GM19463 (cell line): ENCODE measurements at regions not wholly inside any gene's neighbourhood (a gene's known extent, or its start where the extent isn't known, plus 50 kb on each side); places are given as distances from the start of the nearest gene placed in this dataset.

Source experiments
- ATAC-seq: cut with Tn5 transposase; IDR thresholded peaks from one replicate; pipeline ENCODE4 v1.9.1; 2021; ENCODE audit warnings: mild to moderate bottlenecking, moderate library complexity; ENCODE audit not compliant: unreplicated experiment

DNA sequence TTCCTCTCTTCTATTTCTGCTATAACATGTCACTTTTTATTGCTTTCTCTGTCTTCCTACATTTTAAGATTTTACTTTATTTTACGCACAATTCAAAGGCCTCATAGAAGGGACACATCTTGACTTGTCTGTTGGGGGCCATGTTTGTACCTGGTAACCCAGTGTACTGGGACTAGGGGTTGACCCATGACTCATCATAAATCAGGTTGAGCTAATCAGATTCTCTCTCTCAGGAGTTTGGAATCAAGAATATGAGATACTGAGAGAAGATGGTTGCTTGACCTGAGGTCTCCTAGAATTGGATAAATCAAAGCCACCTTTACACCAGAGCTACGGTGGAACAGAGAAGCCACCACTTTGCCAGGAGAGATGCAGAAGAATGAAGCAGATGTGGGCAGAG is 153.0 kb downstream of the UXS1 start:
- ATAC-seq, result no peak

DNA sequence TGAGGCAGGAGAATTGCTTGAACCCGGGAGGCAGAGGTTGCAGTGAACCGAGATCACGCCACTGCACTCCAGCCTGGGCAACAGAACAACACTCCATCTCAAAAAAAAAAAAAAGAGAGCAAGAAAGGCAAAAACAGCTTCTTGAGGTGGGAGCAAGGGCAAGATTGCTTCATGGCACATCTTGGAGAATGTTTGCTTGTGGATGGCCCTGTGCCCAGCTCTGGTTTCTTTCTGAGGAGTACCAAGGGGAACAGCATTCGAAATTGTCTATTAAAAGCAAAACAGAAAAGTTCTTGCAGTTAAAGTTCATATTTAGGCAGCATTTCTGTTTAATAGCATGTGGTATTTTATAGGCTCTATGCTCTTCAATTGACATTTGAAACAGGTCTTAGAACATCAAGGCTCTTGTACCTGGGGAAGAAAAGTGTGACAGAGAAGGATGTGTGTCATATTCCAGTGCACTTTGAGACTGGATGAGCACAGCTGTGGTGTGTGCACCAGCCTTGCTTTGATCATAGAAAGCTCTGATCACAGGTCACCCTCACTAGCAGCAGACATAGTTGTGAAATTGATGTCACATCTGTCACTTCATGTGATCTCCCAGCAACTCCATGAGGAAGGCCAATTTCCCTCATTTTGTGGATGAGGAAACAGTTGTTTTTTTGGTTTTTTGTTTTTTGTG is 154.3 kb downstream of the UXS1 start:
- no peak for ATAC-seq

- ATAC-seq, result no peak
These were observed 155.3 kb downstream of the UXS1 start for GRCh38 chr2:106038601-106039375.

- no peak for ATAC-seq
These were observed 156.2 kb downstream of the UXS1 start for GRCh38 chr2:106037932-106038331.

GRCh38 chr2:106037262-106037661 is 156.8 kb downstream of the UXS1 start:
- ATAC-seq, result no peak

DNA sequence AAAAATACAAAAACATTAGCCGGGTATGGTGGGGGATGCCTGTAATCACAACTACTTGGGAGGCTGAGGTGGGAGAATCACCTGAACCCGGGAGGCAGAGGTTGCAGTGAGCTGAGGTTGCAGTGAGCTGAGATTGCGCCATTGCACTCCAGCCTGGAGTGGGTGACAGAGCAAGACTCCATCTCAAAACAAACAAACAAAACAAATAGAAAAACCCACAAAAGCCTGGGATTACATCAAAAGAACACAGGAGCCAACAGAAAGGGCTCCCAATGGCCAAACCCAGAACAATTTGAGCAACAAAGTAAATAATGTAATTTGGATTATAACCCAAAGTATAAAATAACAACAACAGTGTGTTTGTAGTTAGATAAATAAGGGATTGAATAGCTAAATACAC is 159.8 kb downstream of the UXS1 start:
- ATAC-seq, result no peak

- ATAC-seq, result no peak
These were observed 161.4 kb downstream of the UXS1 start for GRCh38 chr2:106032676-106033075.

- peak; percentile 65 for ATAC-seq
These were observed 163.5 kb downstream of the UXS1 start for GRCh38 chr2:106030287-106031268.

GRCh38 chr2:106028192-106028591 is 165.9 kb downstream of the UXS1 start:
- no peak for ATAC-seq

- ATAC-seq, result no peak
These were observed 167.6 kb downstream of the UXS1 start for GRCh38 chr2:106026271-106027190.

- ATAC-seq, result no peak
These were observed 168.3 kb downstream of the UXS1 start for GRCh38 chr2:106025796-106026195.

DNA sequence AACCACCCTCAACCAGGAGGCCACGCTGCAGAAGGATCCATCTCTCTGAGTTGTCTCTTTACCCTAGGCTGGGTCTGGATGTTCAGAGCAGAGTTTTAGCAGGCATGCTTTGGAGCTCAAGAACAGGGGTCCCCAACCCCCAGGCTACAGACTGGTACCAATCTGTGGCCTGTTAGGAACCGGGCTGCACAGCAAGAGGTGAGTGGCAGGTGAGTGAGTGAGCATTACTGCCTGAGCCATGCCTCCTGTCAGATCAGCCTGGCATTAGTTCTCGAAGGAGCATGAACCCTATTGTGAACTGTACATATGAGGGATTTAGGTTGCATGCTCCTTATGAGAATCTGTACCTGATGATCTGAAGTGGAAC is 172.5 kb downstream of the UXS1 start:
- no peak for ATAC-seq

- ATAC-seq, result no peak
These were observed 173.1 kb downstream of the UXS1 start for GRCh38 chr2:106020821-106021661.

DNA sequence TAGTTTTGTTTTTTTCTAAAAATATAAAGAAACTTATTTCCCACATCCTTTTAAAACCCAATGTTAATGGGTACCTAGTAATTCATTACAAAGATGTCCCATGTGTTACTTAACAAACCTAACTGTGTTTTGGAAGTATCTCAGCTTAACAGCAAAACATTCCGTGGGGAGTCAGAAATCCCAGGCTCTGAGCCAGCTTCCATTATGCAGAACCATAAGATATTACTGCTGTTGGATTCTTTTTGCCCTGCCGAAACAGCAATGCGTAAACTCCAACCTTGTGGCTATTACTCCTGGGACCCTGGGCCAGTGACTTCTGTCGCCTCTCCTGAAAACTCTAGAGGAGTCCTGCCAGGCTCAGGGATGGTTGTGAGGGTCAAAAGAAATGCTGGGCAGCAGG is 174.1 kb downstream of the UXS1 start:
- ATAC-seq, result no peak

- no peak for ATAC-seq
These were observed 176.0 kb downstream of the UXS1 start for GRCh38 chr2:106018141-106018540.

GRCh38 chr2:106012591-106013347 is 181.3 kb downstream of the UXS1 start:
- no peak for ATAC-seq

DNA sequence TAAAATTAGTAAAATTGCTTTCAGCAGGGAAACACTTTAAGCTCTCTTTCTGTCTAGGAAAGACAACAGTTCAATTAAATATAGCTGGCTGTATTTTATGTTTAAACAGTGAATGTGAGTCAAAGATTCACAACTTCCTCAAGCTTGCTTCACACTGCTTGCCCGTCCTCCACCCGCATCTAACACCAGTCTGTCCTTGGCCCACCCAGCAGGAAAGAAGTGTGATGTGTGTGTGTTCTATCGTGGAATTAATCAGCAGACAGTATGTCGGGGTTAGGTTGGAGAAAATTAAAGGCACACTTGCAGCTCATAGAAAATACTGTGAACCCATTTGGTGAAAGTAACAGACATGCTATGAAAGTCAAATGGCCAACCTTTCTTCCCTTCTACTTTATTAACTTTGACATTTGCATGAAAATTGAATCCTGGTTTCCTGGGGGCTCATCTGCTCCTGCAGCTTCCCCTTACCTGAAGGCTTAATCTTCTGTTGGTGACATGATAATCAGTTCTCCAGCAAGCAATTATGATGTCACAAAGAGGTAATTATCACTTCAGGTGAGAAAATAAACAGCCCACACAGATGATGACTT is 182.0 kb downstream of the UXS1 start:
- no peak for ATAC-seq

DNA sequence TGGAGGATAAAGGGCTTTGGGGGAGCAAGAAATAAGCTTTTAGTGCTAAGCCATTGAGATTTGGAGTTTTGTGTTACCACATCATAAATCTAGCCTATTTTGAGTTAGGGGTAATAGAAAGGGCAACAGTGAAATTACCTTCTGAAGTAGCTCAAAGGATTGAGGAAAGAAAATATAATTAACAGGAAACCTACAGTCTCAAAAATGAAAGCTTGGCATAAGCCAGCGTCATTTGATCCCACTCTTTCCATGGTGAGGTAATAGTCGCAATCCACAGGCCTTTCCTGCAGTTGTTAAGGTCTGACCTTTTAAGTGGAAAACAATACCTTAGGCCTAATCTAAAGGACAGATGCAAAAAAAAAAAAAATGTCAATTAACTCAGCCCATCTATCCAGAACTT is 182.7 kb downstream of the UXS1 start:
- ATAC-seq, result no peak
